SU-DHL-6 (cell line): ENCODE measurements at regions not wholly inside any gene's neighbourhood (a gene's known extent, or its start where the extent isn't known, plus 50 kb on each side); places are given as distances from the start of the nearest gene placed in this dataset.

Source experiments
- H2AFZ ChIP-seq: fragments of 200-600 bp; sonication (generic); 2 replicates; pipeline ENCODE4 v1.6.1; 2014; ENCODE audit warnings: low read depth, mild to moderate bottlenecking, moderate library complexity, mixed read lengths, antibody characterized with exemption, low read length; ENCODE audit not compliant: severe bottlenecking
- H3F3A ChIP-seq: fragments of 200-600 bp; shearing (Covaris generic); 2 replicates; pipeline ENCODE4 v1.6.0; 2016; ENCODE audit warnings: antibody characterized with exemption, mild to moderate bottlenecking; ENCODE audit not compliant: insufficient read depth
- H3K27ac ChIP-seq: fragments of 200-600 bp; sonication (generic); 2 replicates; pipeline ENCODE4 v1.5.1; 2016; ENCODE audit warnings: low read depth, mild to moderate bottlenecking, low read length, moderate library complexity, mixed read lengths
- H3K27me3 ChIP-seq: fragments of 200-600 bp; sonication (generic), shearing (Covaris generic); 2 replicates; pipeline ENCODE4 v1.6.0; 2014; ENCODE audit warnings: mild to moderate bottlenecking, low read length
- H3K36me3 ChIP-seq: fragments of 200-600 bp; sonication (generic); 2 replicates; pipeline ENCODE4 v1.6.1; 2014; ENCODE audit warnings: mild to moderate bottlenecking, low read length, mixed read lengths
- H3K4me2 ChIP-seq: fragments of 300-600, 200-600 bp; shearing (Covaris generic), sonication (generic); 2 replicates; pipeline ENCODE4 v1.6.0; 2014; ENCODE audit warnings: low read length, low read depth, mild to moderate bottlenecking; ENCODE audit not compliant: poor library complexity, severe bottlenecking
- H3K4me3 ChIP-seq: fragments of 200-600 bp; sonication (generic); 2 replicates; pipeline ENCODE4 v1.5.1; 2014; ENCODE audit warnings: antibody characterized with exemption, low read length, mild to moderate bottlenecking, mixed read lengths; ENCODE audit not compliant: insufficient read depth, poor library complexity, severe bottlenecking
- H3K79me2 ChIP-seq: fragments of 200-600 bp; sonication (generic); 2 replicates; pipeline ENCODE4 v1.6.1; 2014; ENCODE audit warnings: mild to moderate bottlenecking, low read length, moderate library complexity; ENCODE audit not compliant: insufficient read depth
- H3K9ac ChIP-seq: fragments of 200-600 bp; sonication (generic); 2 replicates; pipeline ENCODE4 v1.7.0; 2014; ENCODE audit warnings: mild to moderate bottlenecking, low read length
- H3K9me2 ChIP-seq: fragments of 200-600 bp; sonication (generic); replicated peaks from 2 replicates; pipeline ENCODE4 v1.6.1; 2014; ENCODE audit warnings: low read length; ENCODE audit not compliant: insufficient read depth
- H3K9me3 ChIP-seq: fragments of 200-600 bp; sonication (generic); 2 replicates; pipeline ENCODE4 v1.6.1; 2014; ENCODE audit warnings: low read length, mixed read lengths; ENCODE audit not compliant: insufficient read depth
- H4K20me1 ChIP-seq: fragments of 200-600 bp; sonication (generic); 2 replicates; pipeline ENCODE4 v1.6.1; 2014; ENCODE audit warnings: low read depth, mild to moderate bottlenecking, antibody characterized with exemption, low read length, moderate library complexity, mixed read lengths
- EZH2phosphoT487 ChIP-seq: fragments of 200-600 bp; sonication (generic), shearing (Covaris generic); conservative IDR thresholded peaks from 2 replicates; pipeline ENCODE4 v1.6.1; 2018; ENCODE audit warnings: mild to moderate bottlenecking, antibody characterized with exemption, low read length, moderate library complexity, mixed read lengths
- TF ChIP-seq, protein P1 (sequence below): fragments of 200-600 bp; sonication (generic); IDR thresholded peaks from one replicate; pipeline ENCODE4 v1.5.1; 2017; ENCODE audit warnings: antibody characterized with exemption, mild to moderate bottlenecking, low read length, moderate library complexity; ENCODE audit not compliant: insufficient read depth, poor library complexity, severe bottlenecking

DNA sequence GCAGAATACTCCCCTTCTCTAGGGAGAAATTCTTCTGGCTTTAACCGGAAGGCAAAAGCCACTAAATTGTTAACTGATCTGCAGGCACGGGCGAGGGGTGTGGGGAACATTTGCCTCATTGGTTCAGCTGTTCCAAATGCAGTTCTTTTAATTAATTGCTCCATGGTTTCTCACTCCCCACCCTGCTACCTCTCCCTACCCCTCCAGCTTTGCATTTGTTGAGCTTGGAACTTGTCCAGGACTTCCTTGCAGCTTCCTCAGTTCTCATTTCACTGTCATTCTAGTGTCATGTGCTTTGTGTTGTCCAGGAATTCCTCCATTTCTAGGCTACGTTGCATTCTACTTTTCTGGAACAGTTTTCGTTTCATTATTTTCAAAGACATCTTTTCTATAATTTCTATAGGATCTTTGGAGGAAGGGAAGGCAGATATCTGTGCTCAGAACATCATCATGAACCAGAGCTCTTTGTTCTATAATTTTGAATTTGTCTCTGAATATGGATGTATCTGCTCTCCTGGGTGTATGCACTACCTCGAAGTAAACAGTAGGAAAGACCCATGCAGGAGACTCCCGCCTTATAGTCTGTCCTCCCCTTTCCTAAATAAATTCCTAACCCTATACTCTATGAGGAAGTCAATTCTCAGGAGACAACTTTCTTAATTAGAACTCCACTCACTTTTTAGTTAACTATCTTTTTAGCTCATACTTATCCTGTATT lies 132.4 kb upstream of the LMO4 start:
- no peak overlapping the region for H3K27ac ChIP-seq

DNA sequence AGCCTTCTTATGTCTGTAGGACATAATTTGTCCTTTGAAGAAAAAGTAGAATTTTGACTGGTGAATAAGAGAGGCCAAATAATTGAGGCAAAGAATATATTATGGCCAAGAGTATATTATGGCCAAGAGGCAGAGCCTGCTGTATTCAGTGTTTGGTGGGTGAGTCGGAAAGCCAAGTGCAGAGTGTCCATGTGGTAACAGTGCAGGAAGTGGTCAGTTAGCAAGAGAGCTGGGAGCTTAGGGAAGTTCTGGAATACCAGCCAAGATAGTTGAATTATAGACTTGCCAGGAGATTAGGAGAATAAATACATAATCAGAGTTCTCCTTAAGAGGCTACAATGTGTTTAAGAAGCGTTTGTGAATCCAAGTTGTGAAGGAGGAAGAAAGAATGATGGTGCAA lies 131.5 kb upstream of the LMO4 start:
- Histone ChIP-seq H3K27me3 (no peaks in the 10 kb centered on the region), H2AFZ (no peak overlapping the region)
- no peak for TF ChIP-seq EZH2phosphoT487
- TF ChIP-seq, protein P1, sequence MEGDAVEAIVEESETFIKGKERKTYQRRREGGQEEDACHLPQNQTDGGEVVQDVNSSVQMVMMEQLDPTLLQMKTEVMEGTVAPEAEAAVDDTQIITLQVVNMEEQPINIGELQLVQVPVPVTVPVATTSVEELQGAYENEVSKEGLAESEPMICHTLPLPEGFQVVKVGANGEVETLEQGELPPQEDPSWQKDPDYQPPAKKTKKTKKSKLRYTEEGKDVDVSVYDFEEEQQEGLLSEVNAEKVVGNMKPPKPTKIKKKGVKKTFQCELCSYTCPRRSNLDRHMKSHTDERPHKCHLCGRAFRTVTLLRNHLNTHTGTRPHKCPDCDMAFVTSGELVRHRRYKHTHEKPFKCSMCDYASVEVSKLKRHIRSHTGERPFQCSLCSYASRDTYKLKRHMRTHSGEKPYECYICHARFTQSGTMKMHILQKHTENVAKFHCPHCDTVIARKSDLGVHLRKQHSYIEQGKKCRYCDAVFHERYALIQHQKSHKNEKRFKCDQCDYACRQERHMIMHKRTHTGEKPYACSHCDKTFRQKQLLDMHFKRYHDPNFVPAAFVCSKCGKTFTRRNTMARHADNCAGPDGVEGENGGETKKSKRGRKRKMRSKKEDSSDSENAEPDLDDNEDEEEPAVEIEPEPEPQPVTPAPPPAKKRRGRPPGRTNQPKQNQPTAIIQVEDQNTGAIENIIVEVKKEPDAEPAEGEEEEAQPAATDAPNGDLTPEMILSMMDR = no peak

More for the DNA sequence above, 132.4 kb upstream of the LMO4 start:
- no peaks in the 10 kb centered on the region for H4K20me1 ChIP-seq
- TF ChIP-seq, protein P1 = no peak
- TF ChIP-seq EZH2phosphoT487 = no peak
- H3F3A ChIP-seq = no peaks in the 10 kb centered on the region
- H3K27me3 ChIP-seq = no peaks in the 10 kb centered on the region
- no peak overlapping the region for H2AFZ ChIP-seq
- H3K36me3 ChIP-seq = no peaks in the 10 kb centered on the region; the same call in 1 of the 2 replicates
- H3K9me2 ChIP-seq = no peaks in the 10 kb centered on the region
- H3K4me3 ChIP-seq = no peak overlapping the region
- H3K9me3 ChIP-seq = no peaks in the 10 kb centered on the region
- no peaks in the 10 kb centered on the region for H3K79me2 ChIP-seq
- no peak overlapping the region for H3K4me2 ChIP-seq
- H3K9ac ChIP-seq = no peak overlapping the region

DNA sequence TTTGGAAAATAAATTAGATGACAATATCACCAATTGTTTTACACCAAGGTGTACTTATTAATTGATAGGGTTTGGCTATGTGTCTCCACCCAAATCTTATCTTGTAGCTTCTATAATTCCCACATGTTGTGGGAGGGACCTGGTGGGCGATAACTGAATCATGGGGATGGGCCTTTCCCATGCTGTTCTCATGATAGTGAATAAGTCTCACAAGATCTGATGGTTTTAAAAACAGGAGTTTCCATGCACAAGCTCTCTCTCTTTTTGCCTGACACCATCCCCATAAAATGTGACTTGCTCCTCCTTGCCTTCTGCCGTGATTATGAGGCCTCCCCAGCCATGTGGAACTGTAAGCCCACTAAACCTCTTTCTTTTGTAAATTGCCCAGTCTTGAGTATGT lies 131.0 kb upstream of the LMO4 start:
- H3K27me3 ChIP-seq = no peaks in the 10 kb centered on the region

More for the DNA sequence above, 131.5 kb upstream of the LMO4 start:
- no peak overlapping the region for H3K4me2 ChIP-seq
- no peak overlapping the region for H3K4me3 ChIP-seq
- no peak overlapping the region for H3K27ac ChIP-seq
- H3K36me3 ChIP-seq = no peaks in the 10 kb centered on the region; the same call in 1 of the 2 replicates
- no peaks in the 10 kb centered on the region for H3K9me3 ChIP-seq
- H3K79me2 ChIP-seq = no peaks in the 10 kb centered on the region
- H3K9me2 ChIP-seq = no peaks in the 10 kb centered on the region
- H3K9ac ChIP-seq = no peak overlapping the region
- H4K20me1 ChIP-seq = no peaks in the 10 kb centered on the region
- no peaks in the 10 kb centered on the region for H3F3A ChIP-seq

More for the DNA sequence above, 131.0 kb upstream of the LMO4 start:
- Histone ChIP-seq H3K4me3 (no peak overlapping the region), H2AFZ (no peak overlapping the region), H3K9me2 (no peaks in the 10 kb centered on the region), H3K36me3 (no peaks in the 10 kb centered on the region; the same call in 1 of the 2 replicates), H3K27ac (no peak overlapping the region), H3K79me2 (no peaks in the 10 kb centered on the region), H4K20me1 (no peaks in the 10 kb centered on the region), H3K9me3 (no peaks in the 10 kb centered on the region), H3K4me2 (no peak overlapping the region), H3F3A (no peaks in the 10 kb centered on the region), H3K9ac (no peak overlapping the region)
- TF ChIP-seq EZH2phosphoT487 = no peak
- TF ChIP-seq, protein P1 = no peak
